ENCODE measurements at regions not wholly inside any gene's neighbourhood (a gene's known extent, or its start where the extent isn't known, plus 50 kb on each side); places are given as distances from the start of the nearest gene placed in this dataset.

DNA sequence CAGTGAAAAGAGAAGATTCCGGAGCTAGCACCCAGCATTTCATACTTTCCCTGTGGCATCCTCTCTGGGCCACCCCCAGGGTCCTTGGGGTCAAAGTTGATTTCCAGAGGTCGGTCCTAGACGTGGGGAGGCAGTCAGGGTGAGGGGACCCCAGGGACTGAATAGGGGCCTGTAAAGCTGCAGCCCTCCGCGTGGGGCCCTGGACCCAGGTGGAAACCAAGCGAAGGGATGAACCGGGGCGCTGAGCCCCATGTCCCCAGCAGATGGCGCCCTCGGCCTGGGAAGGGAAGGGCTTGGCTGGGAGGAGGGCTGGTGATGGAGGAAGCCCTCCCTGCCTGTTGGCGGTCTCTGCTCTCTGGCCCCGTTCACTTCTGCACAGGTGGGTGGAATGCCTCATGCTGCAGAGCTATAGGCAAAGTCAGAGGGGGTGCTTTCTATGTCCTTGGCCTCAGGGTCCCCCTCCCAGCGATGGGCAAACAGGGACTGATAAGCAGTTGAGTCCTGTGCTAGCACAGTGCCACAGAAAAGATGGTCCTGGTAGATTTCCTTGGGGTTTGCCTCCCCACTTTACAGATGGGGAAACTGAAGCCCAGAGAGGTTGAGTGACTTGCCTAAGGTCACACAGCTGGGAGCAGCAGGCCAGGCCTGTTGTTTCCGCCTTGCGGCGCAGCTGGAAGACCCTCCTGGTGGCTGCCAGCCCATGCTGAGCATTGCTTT, 163.4 kb upstream of the CIBAR2 start:
- DNase-seq, result peak; percentile 50 to 57
- intact Hi-C loops (cut with DNase I; ENCODE audit: low total_unique reads), result loop anchor here (2.0 to 5.0 kb wide), 4 partner anchors 47 to 442 kb away; no protein-coding TSS in a partner anchor
- in situ Hi-C loops (cut with MboI; ENCODE audit: low sequenced_read_pairs in 4 of 4), result no loop called here
- H3K27me3 ChIP-seq, result no peaks in the 10 kb centered on the region
- no peak overlapping the region for H3K4me3 ChIP-seq
- H3K9me3 ChIP-seq, result no peaks in the 10 kb centered on the region
- TF ChIP-seq POLR2A (IDR thresholded peaks at IDR 0.05), result no peak
- TF ChIP-seq, protein P1, sequence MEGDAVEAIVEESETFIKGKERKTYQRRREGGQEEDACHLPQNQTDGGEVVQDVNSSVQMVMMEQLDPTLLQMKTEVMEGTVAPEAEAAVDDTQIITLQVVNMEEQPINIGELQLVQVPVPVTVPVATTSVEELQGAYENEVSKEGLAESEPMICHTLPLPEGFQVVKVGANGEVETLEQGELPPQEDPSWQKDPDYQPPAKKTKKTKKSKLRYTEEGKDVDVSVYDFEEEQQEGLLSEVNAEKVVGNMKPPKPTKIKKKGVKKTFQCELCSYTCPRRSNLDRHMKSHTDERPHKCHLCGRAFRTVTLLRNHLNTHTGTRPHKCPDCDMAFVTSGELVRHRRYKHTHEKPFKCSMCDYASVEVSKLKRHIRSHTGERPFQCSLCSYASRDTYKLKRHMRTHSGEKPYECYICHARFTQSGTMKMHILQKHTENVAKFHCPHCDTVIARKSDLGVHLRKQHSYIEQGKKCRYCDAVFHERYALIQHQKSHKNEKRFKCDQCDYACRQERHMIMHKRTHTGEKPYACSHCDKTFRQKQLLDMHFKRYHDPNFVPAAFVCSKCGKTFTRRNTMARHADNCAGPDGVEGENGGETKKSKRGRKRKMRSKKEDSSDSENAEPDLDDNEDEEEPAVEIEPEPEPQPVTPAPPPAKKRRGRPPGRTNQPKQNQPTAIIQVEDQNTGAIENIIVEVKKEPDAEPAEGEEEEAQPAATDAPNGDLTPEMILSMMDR (IDR thresholded peaks at IDR 0.05 in 4 of 5, conservative IDR thresholded peaks at IDR 0.05 in 1 of 5), result peak; percentile 85 to 95 (median 91)
- peaks cover 9 to 10% of the 10 kb centered on the region in 2 donors for H3K4me1 ChIP-seq
- peak; percentile 51 to 68 for ATAC-seq
- no peak overlapping the region for H3K27ac ChIP-seq
- H3K36me3 ChIP-seq, result no peaks in the 10 kb centered on the region

DNA sequence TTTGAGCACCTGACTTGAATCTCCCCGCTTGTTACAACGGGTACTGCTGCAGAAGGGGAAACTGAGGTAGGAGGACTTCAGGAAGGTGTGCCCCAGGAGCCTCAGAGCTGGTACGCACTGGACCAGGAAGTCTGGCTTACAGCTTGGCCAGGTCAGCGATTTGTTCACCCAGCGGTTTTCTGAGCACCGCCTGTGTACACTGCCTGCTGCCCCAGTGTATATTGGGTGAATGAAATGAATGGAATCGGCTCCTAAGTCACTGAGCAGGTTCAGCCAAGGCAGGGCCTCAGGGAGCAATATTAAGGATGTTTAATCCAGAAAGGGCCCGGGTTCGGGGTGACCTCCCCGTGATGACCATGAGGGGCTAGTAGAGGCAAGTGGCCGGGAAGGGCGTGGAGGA, 164.0 kb upstream of the CIBAR2 start:
- H3K4me1 ChIP-seq, result peaks cover 9 to 10% of the 10 kb centered on the region in 2 donors
- DNase-seq, result no peak
- intact Hi-C loops (cut with DNase I; ENCODE audit: low total_unique reads), result loop anchor here (2.0 to 5.0 kb wide), 4 partner anchors 47 to 441 kb away; no protein-coding TSS in a partner anchor

DNA sequence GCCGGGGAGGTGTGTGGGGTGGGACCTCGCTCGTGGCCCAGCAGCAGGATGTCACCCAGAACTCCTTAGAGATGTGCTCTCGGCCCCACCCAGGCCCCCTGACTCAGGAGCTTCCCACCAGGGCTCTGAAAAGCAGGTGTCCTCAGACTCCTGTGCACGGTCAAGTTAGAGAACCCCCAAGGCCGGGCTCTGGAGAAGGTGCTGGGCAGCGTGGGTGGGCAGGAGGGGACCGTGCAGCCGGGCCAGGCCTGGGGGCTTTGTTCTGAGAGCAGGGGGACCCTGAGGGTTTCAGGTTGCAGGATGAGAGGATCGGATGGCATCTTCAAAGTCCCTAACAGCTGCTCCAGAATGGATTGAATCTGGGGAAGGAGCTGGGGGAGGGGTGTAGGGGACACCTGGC, 164.4 kb upstream of the CIBAR2 start:
- ATAC-seq, result no peak
- no peak for DNase-seq
- H3K9me3 ChIP-seq, result no peaks in the 10 kb centered on the region
- no peak overlapping the region for H3K27ac ChIP-seq
- TF ChIP-seq POLR2A (IDR thresholded peaks at IDR 0.05), result no peak
- TF ChIP-seq, protein P1 (IDR thresholded peaks at IDR 0.05 in 4 of 5, conservative IDR thresholded peaks at IDR 0.05 in 1 of 5), result no peak
- H3K27me3 ChIP-seq, result no peaks in the 10 kb centered on the region
- H3K36me3 ChIP-seq, result no peaks in the 10 kb centered on the region
- in situ Hi-C loops (cut with MboI; ENCODE audit: low sequenced_read_pairs in 4 of 4), result no loop called here
- H3K4me1 ChIP-seq, result peaks cover 9 to 10% of the 10 kb centered on the region in 2 donors
- intact Hi-C loops (cut with DNase I; ENCODE audit: low total_unique reads), result loop anchor here (2.0 to 5.0 kb wide), 4 partner anchors 46 to 441 kb away; no protein-coding TSS in a partner anchor
- no peak overlapping the region for H3K4me3 ChIP-seq

More for the DNA sequence above, 164.0 kb upstream of the CIBAR2 start:
- ATAC-seq, result no peak
- no peaks in the 10 kb centered on the region for H3K9me3 ChIP-seq
- H3K27me3 ChIP-seq, result no peaks in the 10 kb centered on the region
- in situ Hi-C loops (cut with MboI; ENCODE audit: low sequenced_read_pairs in 4 of 4), result no loop called here
- no peaks in the 10 kb centered on the region for H3K36me3 ChIP-seq
- no peak for TF ChIP-seq POLR2A (IDR thresholded peaks at IDR 0.05)
- TF ChIP-seq, protein P1 (IDR thresholded peaks at IDR 0.05 in 4 of 5, conservative IDR thresholded peaks at IDR 0.05 in 1 of 5), result no peak
- H3K4me3 ChIP-seq, result no peak overlapping the region
- H3K27ac ChIP-seq, result no peak overlapping the region

DNA sequence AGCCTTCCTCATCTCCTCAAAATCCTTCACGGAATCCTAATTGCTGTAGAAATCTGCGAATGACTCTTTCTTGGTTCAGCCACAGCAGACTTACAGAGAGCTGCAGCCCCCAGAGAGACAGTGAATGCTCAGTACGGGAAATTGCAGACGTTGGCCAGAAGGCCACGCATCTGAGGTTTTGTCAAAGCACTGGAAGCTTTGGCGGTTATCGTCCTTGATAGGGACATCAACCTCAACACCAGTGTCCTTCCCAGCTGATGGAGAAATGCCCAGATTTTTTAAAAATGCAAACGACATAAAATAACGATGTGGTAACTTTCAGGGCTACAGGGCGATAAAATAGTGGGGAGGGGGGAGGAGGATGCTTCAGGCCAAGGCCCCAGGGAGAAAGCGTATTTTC, 166.6 kb upstream of the CIBAR2 start:
- peak overlapping the region in 2 of 4 donors; percentile 13 to 33 for H3K27ac ChIP-seq
- in situ Hi-C loops (cut with MboI; ENCODE audit: low sequenced_read_pairs in 4 of 4) (no loop called here), intact Hi-C loops (cut with DNase I; ENCODE audit: low total_unique reads) (loop anchor here (5.0 kb wide), 3 partner anchors 73 to 438 kb away; no protein-coding TSS in a partner anchor)
- no peak for TF ChIP-seq POLR2A (IDR thresholded peaks at IDR 0.05)
- TF ChIP-seq, protein P1 (IDR thresholded peaks at IDR 0.05 in 4 of 5, conservative IDR thresholded peaks at IDR 0.05 in 1 of 5), result no peak
- no peaks in the 10 kb centered on the region for H3K36me3 ChIP-seq
- no peaks in the 10 kb centered on the region for H3K9me3 ChIP-seq
- H3K4me1 ChIP-seq, result peaks cover 9 to 10% of the 10 kb centered on the region in 2 donors
- H3K27me3 ChIP-seq, result no peaks in the 10 kb centered on the region
- DNase-seq, result no peak
- no peak overlapping the region for H3K4me3 ChIP-seq
- no peak for ATAC-seq
